ENCODE measurements at regions not wholly inside any gene's neighbourhood (a gene's known extent, or its start where the extent isn't known, plus 50 kb on each side); places are given as distances from the start of the nearest gene placed in this dataset.
A peak's percentile ranks its signal among the peaks of the same experiment; 100 is the strongest.
"Not testable (repeated sequence)": the region's sequence is repeated elsewhere in the genome, so short reads cannot be mapped to it uniquely, and the experiment has no call there.

- no peak for DNase-seq
Observed at GRCh38 chr2:142827170-142827569, 50.3 kb upstream of the KYNU start.

DNA sequence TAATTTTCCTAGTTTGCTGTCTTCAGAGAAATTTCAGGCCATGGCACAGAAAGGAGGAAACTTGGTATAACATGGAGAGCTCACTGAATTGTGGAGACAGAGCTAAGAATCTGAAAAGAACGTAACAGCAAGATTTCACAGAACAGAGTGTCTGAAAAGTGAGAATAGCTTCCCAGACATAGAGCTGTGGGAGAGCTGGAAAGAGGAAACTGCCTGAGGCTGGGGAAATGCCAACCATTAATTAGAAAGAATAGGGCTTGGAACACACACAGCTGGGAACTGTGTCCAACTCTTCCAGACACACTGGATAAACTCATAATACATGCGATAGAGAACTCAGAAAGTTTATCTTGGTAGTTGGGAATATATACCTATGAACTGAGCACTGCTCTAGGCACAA is 51.6 kb upstream of the KYNU start:
- no peak for DNase-seq

- no peak for DNase-seq
Observed at GRCh38 chr2:142824756-142825155, 52.7 kb upstream of the KYNU start.

GRCh38 chr2:142822190-142822589 is 55.3 kb upstream of the KYNU start:
- no peak for DNase-seq

DNA sequence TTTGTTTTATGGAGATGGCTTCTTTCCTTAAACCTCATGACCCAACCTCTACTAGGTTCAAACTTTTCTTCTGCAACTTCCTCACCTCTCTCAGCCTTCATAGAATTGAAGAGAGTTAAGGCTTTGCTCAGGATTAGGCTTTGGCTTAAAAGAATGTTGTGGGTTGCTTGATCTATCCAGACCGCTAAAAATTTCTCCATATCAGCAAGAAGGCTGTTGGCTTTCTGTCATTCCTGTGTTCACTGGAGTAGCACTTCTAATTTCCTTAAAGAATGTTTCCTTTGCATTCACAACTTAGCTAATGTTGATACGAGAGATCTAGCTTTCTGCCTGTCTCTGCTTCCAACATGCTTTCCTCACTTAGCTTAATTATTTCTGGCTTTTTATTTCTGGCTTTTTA is 58.1 kb upstream of the KYNU start:
- DNase-seq = peak; percentile 46

DNA sequence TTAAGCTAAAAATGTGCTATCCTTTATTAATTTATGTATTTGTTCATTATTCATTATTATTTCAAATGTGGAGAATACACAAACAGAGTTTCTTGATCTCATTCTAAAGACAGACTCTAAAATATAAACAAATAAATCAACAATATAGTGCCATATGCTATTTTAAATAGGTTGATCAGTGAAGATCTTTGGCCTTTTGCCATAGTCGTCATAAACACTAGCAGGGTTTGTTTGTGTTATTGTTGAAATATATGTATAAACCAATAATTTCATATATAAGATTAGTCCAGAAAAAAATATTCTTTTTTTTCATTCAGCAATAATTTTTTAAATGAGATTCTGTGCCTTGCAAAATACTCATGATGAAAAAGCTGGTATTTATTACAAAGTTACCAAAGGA is 62.1 kb upstream of the KYNU start:
- DNase-seq = no peak

DNA sequence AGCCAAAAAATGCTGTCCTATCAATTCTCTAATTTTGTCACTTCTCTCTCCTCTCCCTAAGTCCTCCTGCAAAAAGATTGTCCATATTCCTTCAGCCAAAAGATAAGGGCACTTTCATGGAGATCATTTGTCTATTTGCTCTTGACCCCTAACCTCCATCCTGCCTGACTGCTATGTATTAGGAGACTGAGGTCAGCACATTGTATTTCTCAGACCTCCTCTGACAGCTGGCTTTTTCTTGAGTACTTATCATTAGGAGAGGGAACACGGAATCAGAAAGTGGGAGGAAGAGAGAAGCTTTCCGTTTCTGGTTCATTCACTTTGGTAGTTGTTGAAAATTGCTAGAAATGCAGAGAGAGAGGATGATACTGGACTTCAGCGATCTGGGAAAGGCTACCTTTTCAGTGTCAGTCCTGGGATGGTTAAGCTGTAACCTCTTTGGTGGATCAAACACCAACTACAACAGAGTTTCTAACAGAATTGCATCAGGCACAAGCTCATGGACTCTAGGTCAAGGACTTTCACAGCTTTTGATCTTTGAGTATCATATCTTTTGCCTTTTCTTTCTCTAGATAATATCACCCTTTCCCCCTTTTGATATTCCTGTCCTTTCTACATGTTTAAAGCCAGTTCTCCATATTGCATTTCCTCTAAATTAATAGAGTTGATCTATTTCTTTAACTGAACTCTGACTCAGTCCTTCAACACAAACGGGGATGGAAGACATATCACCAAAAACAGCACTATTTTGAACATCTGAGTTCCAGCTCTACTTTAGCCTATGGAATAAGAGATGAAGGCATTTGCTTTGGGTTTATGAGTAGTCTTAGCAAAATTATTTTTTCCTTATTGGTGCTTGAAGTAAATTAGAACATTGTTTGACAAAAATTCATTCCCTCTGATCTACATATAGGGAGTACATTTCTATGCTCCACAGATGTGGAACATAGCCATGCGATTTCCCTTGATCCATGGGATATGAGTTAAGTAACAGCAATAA is 63.3 kb upstream of the KYNU start:
- no peak for DNase-seq

- not testable (repeated sequence) for DNase-seq
Observed at GRCh38 chr2:142811644-142812043, 65.8 kb upstream of the KYNU start.

GRCh38 chr2:142805244-142805643 is 72.2 kb upstream of the KYNU start:
- DNase-seq = no peak

- DNase-seq = no peak
Observed at GRCh38 chr2:142803158-142803557, 74.3 kb upstream of the KYNU start.

- no peak for DNase-seq
Observed at GRCh38 chr2:142796588-142796987, 80.9 kb upstream of the KYNU start.

GRCh38 chr2:142796161-142796560 is 81.3 kb upstream of the KYNU start:
- DNase-seq = no peak

DNA sequence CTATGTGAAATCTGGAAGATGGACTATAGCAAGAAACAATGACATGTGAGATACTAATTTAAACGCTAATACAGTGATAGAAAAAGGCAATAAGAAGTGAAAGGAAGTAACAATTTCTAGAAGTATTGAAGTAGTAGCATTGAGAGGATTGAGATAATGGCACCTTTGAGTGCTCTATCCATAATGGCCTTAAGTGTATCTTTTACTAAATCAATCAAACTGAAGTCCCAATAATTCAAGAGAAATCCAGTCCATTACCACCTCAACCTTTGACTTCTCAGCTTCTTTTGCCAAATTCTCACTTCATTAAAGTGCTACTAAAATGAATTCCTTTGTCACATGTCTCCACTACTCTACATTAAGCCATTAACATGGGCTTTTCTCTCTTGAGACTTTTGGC is 82.6 kb upstream of the KYNU start:
- DNase-seq = no peak

GRCh38 chr2:142792328-142792727 is 85.1 kb upstream of the KYNU start:
- DNase-seq = not testable (repeated sequence)

DNA sequence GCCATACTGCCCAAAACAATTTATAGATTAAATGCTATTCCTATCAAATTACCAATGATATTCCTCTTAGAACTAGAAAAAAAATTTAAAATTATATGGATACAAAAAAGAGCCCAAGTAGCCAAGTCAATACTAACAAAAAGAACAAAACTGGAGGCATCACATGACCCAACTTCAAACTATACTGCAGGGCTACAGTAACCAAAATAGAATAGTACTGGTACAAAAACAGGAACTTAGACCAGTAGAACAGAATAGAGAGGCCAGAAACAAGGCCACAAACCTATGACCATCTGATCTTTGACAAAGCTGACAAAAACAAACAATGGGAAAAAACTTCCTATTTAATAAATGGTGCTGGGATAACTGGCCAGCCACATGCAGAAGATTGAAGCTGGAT is 86.1 kb upstream of the KYNU start:
- peak; percentile 76 for DNase-seq

- DNase-seq = peak; percentile 60
Observed at GRCh38 chr2:142786918-142787702, 90.4 kb upstream of the KYNU start.

DNA sequence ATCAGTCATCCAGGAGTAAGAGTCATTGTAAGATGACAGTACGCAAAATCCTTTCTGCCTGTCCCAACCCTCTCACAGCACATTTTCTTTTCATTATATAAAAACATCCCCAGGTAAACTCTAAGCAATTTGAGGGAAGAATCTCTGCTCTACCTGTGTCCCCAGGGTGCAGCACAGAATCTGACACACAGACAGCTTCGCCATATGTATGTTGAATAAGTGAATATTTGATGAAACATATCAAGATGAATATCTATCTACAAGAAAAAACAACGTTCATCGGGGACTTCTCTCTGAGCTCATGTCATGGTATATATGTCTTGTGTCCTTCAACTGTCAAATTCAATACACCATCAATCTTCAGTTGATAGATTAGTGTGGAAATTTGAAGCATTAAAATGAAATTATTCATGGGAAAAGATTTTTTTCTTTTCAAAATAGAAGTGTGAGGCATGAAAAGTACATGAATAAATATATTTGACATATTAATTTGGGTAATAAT is 94.5 kb upstream of the KYNU start:
- no peak for DNase-seq

GRCh38 chr2:142781146-142781545 is 96.3 kb upstream of the KYNU start:
- DNase-seq = no peak

DNA sequence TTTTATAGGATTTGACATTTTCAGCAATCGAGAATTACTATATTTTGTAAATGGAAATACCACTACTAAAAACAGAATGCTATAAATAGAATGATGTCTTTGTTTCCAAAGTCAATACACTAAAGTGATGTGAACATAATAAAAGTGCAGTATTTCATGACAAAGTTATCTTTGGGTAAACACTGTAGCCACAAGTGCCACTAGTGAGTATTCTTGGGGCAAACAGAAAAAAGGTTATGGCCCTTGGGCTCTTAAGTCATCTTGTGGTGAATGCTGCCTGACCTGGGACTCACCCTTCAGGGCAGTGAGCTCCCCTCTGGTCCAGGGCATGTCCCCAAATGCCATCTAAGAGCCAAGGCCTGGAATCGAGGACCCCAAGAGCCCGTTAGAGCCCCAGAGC is 99.2 kb upstream of the KYNU start:
- peak; percentile 25 for DNase-seq

- DNase-seq = no peak
Observed at GRCh38 chr2:142777742-142778141, 99.7 kb upstream of the KYNU start.

DNA sequence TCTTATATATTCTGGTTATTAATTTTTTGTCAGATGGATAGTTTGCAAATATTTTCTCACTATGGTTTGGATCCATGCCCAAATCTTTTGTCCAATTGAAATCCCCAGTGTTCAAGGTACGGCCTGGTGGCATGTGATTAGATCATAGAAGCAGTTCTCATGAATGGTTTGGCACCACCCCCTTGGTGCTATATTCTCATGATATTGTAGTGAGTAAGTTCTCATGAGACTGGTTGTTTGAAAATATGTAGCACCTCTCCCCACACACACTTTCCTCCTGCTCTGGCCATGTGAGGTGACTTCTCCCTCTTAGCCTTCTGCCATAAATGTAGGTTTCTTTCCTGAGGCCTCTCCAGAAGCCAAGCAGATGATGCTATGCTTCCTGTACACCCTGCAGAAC is 107.7 kb upstream of the KYNU start:
- no peak for DNase-seq

DNA sequence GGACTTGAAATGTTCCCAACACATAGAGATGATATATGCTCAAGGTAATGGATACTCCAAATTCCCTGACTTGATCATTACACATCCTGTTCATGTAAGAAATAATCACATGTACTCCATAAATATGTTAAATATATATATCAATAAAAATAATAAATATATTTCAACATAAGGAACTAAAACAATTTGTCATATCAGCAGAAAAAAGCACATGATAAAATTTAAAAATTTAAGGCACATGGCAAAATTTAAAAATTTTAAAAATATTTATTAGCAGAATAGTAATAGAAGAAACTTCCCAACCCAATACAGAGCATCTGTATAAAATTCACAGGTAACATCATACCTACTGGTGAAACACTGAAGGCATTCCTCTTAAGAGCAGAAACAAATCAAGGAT is 109.6 kb upstream of the KYNU start:
- DNase-seq = no peak

- no peak for DNase-seq
Observed at GRCh38 chr2:142758973-142759372, 118.5 kb upstream of the KYNU start.

DNA sequence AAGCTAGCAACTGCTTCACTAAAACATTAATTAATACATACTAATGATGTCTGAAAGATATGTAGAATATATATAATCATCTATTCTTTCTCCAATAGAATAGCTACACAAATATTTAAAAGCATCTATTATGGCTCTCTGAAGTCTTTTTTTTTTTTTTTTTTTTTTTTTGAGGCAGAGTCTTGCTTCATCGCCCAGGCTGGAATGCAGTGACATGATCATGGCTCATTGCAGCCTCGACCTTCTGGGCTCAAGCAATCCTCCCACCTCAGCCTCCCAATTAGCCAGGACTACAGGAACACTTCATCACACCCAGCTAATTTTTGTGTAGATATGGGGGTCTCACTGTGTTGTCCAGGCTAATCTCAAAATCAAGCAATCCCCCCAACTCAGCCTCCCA is 120.4 kb upstream of the KYNU start:
- no peak for DNase-seq
